HG02678 (cell line): ENCODE measurements at regions not wholly inside any gene's neighbourhood (a gene's known extent, or its start where the extent isn't known, plus 50 kb on each side); places are given as distances from the start of the nearest gene placed in this dataset.
"Not testable (repeated sequence)": the region's sequence is repeated elsewhere in the genome, so short reads cannot be mapped to it uniquely, and the experiment has no call there.

Experiments used
- ATAC-seq: cut with Tn5 transposase; IDR thresholded peaks from one replicate; pipeline ENCODE4 v1.9.1; 2021; ENCODE audit warnings: mild to moderate bottlenecking, moderate library complexity; ENCODE audit not compliant: unreplicated experiment

DNA sequence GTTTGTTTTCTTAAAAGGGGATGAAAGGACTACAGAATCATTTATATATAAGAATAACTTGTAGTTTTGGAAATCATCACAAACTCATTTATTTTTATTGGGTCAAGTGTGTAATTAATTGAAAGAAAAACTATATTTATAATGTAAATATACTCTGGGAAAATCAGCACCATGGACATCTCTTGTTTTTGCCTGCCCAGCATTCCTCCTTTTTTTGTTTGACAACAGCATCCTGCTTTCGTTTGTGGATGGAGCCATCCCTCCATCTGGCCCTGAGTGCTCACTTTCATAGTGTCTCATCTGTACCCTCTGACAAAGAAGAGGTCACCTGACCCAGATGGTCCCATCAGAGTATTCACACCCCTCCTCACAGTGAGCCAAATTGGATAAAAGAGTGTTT is 308.2 kb upstream of the HTR1E start:
- no peak for ATAC-seq

DNA sequence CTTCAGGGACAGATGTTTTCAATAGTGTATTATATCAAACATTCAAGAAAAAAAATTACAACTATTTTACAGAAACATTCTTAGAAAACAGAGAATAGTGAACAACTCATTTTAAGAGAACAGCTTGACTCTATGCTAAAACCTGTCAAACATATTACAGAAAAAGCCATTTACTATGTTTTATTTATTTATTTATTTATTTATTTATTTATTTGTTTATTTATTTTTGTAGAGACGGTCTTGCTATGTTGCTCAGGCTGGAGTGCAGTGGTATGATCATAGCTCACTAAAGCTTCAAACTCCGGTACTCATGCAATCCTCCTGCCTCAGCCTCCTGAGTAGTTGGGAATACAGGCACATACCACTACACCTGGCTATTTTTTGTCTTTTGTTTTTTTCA is 317.9 kb upstream of the HTR1E start:
- no peak for ATAC-seq

DNA sequence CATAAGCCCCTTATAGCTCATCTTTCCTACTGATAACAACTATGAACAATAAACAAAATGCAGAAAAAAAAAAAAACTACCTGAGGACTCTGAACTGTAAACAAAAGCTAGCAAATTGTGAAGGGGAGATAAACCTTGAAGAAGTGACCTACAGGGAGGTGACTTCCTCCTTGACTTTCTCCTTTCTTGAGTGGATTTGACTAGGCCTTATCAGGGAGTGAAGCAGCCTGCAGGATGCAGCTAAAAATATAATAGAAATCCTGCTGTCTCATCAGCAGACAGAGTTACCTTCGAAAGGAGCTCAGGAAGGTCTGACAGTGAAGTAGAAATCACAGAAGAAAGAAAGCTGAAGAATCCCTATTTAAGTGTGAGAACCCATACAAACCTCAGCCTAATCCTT is 322.0 kb upstream of the HTR1E start:
- ATAC-seq, result no peak

DNA sequence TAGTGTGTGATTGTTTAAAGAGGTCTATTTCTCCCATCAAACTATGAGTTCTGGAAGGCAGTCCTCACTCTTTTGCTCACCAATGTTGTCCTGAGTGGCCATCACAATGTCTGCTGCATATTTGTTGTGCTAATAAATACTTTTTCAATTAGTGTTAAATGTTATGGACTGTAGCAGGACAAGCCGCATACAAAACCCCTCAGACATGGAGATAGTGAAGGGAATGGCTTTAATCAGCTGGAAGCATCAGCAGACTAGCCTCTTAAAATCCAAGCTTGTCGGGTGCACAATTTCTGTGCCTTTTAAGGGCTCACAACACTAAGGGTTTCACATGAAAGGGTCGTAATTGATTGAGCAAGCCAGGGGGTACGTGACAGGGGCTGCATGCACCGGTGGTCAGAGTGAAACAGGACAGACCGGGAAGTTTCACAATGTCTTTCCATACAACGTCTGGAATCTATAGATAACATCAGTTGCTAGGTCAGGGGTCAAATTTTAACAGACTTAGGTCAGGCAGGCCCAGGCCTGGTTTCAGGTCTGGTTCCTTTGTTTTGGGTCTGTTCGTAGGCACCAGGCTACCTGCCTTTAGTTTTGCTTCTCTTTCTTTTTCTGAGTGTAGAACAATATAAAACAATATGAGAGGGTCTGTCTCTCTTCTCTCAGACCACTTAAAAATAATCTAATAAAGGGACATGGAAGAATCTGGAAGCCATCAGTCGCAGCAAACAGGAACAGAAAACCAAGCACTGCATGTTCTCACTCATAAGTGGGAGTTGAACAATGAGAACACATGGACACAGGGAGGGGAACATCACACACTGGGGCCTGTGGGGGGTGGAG is 327.6 kb upstream of the HTR1E start:
- no peak for ATAC-seq

DNA sequence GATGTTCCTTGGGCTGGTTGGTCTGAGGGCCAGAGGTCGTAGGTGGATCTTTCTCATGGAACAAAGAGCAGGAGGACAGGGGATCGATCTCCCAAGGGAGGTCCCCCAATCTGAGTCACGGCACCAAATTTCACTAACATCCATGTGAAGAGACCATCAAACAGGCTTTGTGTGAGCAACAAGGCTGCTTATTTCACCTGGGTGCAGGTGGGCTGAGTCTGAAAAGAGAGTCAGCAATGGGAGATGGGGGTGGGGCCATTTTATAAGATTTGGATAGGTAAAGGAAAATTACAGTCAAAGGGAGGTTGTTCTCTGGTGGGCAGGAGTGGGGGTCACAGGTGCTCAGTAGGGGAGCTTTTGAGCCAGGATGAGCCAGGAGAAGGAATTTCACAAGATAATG is 334.0 kb upstream of the HTR1E start:
- ATAC-seq, result not testable (repeated sequence)

DNA sequence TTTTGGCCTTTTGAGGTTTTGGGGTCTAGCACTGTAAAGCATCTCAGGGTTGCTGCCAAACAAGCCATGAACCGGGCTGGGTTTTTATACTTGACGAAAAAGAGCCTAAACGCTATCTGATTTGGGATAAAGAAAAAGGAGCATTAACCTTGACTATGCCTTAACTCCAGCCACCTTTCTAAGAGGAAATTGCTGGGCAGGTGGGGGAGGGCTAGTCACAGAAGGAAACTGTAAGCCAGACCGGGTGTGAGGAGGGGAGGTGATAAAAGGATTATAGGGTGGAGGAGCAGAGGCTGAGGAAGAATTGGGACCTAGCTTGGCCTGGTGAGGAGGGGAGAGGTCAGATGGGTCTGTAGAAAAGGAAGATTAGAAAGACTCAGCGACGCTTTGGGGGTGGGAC is 335.2 kb upstream of the HTR1E start:
- not testable (repeated sequence) for ATAC-seq

DNA sequence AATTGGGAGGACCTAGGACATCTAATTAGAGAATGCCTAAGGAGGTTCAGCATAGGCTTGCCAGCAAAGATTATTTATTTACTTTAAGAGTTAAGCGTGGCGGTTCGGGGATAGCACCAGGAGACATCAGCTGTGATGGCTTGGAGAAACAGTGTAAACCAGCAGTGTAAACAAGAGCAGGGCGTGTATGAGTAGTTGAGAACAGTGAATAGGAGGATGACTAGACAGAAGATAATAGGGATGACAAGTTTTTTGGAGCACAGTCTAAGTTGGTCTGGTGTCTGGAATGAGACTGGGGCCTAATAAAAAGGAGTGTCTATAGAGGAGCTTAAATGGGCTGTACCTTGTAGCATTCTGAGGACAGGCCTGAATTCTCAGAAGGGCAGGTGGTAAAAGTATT is 338.4 kb upstream of the HTR1E start:
- ATAC-seq, result not testable (repeated sequence)

DNA sequence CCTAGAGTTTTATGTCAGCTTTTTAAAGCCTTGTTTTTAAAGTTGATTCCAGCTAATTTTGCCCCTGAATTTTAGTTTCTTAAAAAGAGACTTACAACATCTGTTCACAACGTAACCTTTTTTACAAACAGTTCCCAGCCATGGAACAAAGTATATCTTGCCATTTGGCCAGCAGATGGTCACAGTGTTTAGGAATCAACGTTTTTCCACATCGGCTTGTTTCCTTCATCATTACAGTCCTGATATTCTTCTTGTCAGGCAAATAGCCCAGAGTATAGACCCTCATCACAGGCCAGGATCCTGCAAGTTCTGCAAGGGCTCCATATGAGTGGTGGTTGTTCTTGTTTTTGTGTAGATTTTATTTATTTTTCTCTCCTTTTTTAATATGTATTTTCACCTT is 341.7 kb upstream of the HTR1E start:
- no peak for ATAC-seq

DNA sequence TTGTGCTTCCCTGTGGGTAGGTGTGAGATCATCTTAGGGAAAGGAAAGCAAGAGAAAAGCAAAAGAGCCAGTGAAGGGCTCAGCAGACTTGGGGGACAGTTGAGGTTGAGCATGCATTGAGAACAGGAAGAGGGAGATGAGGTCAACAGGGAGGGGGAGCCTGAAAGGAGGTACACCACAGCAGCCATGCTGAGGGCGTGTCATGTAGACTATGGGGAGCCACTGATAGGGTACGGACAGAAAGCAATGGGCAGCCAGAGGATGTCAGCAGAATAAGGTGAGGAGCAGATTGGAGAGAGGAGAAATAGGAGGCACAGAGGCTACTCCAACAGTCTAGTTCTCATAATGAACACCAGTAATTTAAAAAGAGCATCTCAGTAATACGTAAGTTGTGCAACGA is 351.1 kb upstream of the HTR1E start:
- ATAC-seq, result no peak

DNA sequence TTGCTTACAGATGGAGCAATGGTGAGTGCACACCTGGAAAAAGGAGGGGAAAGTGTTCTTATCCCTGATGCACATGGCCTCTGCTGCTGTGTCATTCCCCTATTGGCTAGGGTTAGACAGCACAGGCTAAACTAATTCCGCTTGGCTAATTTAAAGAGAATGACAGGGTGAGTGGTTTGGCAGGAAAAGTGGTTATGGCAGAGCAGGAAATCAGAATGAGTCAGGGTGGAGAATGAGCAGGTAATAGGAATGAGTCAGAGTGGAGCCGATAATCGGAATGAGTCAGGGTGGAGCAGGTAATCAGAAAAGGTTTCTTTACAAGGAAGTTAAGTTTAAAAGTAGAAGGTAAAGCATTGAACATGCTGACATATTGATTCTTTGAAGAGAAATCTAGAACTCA is 355.5 kb upstream of the HTR1E start:
- no peak for ATAC-seq

DNA sequence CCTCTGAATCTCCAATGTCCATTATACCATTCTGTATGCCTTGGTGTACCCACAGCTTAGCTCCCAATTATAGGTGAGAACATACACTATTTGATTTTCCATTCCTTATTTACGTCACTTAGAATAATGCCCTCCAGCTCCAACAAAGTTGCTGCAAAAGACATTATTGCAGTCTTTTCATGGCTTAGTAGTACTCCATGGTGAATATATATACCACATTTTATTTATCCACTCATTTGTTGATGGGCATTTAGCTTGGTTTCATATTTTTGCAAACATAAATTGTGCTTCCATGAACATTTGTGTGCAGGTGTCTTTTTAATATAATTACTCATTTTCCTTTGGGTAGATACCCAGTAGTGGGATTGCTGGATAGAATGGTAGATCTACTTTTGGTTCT is 374.1 kb upstream of the HTR1E start:
- no peak for ATAC-seq

DNA sequence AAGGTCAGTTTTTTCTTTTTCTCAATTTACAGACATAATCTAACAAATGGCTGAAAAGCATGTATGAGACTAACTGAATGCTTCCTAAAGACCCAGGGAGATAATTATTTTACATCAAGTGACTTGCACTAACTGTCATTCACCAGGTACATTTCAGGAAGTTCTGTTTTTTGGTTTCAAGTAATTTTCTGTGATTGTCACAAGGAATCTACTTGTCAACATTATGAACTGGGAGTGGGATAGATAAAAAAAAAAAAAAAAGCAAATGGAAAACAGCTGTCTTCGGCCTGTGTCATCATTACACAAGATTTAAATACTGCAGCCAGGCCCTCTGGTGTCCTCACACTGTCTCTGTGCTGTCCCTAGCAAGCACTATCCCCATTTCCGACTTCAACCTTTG is 379.0 kb upstream of the HTR1E start:
- no peak for ATAC-seq

DNA sequence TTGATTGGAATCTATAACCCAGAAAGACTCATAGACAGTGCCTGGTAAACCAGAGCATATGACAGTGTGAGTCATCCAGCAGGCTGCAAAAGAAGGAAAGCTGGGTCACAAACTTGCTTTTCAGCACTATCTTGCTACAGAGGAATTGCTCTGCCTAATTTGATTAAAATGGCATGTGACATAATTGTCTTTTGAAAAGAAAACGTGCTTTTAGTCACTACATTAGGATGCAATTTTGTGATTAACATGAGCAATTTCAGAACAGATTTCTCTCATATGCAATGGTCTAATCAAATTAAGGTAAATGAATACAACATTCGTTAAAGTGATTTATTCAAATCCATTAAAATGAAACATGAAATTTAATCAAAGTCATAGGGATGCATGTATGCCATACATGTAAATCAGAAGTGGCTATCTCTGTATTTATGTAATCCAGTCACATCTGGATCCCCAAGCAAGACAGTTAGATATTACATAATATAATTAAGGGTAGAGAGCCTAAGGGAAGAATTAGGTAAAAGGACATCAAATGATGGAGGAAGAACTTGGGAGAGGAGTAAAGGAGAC is 400.0 kb upstream of the HTR1E start:
- ATAC-seq, result no peak

DNA sequence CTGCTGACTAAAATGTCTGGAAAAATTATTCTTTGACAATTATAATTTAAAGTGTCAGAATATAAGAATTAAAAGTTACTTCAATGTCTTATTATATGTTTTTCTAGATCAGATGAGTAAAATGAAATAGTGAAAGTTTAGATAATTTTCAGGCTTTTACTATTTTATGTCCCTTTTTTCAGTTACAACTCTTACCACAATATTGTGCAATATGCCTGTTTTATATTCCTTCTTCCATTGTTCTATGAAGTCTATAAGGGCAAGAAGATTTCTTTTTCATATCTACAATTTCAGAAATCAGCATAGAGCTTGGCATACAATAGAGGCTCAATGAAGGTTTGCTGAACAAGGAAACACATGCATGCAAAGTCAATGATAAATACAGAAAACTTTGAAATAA is 401.2 kb upstream of the HTR1E start:
- no peak for ATAC-seq

DNA sequence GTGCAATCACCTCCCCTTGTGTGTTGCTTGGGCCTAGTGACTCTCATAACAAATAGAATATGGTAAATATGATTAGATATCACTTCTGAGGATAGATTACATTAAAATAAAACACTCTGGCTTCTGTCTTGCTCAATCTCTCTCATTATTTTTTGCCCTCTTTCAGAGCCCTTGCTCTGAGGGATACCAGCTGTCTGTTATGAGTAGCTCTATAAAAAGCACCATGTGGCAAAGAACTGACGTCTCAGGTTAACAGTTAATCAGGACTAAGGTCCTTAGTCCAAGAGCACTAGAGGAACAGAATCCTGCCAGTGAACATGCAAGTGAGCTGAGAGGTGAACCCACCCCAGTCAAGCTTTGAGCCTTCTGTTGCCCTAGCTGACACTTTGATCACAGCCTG is 402.2 kb upstream of the HTR1E start:
- no peak for ATAC-seq

DNA sequence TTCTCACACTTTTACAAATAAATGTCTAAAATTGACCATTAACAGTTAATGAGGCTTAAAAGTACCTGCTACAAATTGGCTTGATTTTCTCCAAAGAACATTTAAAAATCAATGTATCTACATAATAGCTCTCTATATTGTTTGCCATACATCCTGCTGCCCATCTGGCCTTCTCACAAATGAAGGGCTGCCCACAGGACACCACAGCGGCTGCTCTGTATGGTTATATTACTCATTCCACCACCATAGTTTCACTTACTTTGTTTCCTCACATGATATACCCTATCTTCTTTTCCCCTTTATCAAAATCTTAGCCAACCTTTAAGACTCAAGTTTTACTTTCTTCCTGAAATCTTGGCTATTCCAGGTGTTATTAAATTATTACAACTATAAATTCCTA is 407.7 kb upstream of the HTR1E start:
- ATAC-seq, result no peak

DNA sequence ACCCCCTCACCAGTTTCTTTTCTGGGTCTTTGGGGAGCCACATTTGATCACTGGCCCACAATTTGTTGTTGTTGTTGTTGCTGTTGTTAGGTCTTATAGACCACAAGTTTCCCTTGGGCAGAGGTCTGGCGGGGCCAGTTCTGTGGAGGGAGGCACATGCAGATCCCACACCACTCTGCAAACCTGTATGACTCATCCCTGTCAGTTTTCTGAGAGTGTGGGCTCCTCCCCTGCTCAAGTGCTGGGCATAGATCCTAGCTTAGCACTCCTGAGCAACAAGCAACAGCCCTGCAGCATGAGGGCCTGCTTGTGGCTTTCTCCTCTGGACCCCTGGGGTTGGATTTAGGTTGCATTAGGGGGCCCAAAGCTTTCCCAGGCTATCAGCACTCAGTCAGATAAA is 411.1 kb upstream of the HTR1E start:
- ATAC-seq, result no peak

DNA sequence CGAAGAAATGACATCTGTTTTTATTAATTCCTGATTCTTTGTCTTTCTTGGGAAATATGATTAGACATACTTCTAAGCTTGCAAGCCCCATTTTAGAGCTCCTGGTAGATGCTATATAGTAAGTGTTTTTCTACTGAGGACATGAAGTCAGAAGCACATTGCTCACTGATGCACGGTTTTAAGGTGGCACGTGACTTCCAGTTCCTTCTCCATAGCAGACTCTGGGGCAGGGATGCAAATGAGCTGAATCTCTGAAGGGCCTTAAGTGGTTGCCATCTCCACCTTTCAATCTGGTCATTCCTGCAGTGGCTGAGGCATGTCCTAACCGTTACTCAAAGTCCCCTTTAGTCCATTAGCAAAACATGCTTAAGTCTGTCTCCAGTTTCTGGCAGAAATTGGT is 421.2 kb upstream of the HTR1E start:
- peak; percentile 37 for ATAC-seq

DNA sequence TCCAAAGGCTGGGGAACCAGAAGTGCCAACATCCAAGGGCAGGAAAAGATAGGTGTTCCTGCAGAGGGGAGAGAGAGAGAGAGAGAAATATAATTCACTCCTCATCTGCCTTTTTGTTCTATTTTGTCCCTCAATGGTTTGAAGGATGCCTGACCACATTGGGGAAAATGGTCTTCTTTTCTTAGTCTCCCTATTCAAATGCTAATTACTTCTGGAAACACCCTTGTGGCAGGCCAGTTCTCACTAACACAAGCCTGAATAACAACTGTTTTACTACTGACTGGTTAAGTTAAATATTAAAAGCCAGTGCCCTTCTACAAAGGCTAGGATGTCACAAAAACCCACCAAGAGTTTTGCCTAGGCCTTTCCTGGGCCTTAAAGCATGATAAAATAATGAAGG is 425.4 kb upstream of the HTR1E start:
- ATAC-seq, result no peak

DNA sequence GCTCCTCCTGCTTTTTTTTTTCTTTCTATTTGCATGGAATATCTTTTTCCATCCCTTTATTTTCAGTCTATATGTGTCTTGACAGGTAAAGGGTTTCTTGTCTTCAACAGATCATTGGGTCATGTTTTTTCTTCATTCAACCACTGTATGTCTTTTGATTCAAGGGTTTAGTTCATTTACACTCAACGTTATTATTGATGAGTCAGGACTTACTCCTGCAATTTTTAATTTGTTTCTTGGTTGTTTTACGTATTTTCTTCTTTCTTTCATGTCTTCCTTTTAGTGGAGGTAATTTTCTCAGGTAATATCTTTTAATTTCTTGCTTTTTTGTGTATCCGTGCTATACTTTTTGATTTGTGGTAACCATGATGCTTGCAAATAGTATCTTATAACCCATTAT is 429.1 kb upstream of the HTR1E start:
- no peak for ATAC-seq

DNA sequence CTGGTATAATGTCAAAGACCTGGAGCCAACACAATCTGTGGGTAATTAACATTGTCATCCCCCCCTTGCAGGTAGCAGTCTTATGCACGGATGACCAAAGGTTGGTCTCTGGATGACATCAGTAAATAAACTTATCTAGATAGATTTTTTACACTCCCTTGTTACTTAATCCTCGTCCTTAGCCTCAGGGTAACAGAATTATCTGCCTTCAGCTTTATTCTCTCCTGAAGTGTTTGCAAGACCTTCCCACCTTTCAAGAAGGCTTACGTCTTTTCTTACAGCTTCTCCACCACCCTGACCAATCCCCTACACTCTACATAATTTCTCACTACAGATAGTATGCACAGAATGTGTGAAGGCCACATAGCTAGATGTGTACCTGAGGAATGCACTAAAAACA is 434.8 kb upstream of the HTR1E start:
- ATAC-seq, result no peak

DNA sequence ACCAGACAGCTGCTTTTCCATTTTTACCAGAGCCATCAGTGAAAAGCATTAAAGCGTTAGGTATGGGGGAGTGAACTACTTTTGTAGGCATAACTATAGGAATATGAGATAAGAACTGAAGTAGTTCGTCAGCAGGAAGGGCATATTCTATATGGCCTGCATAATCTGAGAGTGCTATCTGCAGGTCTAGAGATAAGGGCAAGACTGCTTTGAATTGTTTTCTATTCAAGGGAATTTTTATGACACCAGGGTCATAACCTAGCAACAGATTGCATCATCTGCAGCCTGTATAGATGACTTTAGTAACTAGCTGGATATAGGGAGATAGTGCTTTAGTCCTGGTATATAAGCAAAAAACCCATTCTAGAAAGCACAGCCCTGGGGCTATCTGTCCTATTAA is 437.3 kb upstream of the HTR1E start:
- no peak for ATAC-seq

DNA sequence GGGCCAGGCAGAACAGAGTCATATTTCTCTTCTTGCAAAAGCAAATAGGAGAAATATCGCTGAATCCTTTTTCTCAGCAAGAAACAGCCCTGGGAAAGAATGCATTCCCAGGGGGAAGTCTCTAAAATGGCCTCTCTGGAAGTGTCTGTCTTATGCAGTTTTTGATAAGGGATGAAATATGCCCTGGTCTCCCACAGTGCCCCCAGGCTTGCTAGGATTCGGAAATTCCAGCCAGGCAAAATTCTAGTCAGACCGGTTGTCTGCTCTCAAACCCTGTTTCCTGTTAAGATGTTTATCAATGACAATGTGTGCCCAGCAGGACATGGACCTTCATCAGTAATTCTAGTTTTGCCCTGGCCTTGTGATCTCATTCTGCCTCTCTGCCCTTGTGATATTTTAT is 448.3 kb upstream of the HTR1E start:
- ATAC-seq, result not testable (repeated sequence)
